ENCODE measurements at regions not wholly inside any gene's neighbourhood (a gene's known extent, or its start where the extent isn't known, plus 50 kb on each side); places are given as distances from the start of the nearest gene placed in this dataset.
A peak's percentile ranks its signal among the peaks of the same experiment; 100 is the strongest.
"Not testable (repeated sequence)": the region's sequence is repeated elsewhere in the genome, so short reads cannot be mapped to it uniquely, and the experiment has no call there.

DNA sequence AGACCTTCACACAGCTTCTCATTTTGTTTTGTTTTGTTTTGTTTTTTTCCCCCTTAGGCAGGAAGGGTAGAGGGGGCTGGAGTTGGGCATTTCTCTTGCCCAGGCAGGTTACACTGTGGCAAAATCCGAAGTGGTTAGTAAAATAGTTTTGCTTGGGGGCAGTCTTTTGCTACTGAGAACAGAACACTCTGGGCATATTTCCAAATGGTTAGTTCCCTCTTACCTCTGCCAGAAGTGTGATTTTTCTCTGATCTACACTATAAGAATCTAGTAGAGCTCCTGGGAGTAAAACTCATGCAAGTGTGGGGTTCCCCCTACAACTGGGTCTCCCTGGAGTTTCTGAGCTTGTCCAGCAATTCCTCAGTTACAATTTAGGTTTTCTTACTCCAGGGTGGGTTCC, 61.7 kb downstream of the NPS start:
- no peak for DNase-seq

DNA sequence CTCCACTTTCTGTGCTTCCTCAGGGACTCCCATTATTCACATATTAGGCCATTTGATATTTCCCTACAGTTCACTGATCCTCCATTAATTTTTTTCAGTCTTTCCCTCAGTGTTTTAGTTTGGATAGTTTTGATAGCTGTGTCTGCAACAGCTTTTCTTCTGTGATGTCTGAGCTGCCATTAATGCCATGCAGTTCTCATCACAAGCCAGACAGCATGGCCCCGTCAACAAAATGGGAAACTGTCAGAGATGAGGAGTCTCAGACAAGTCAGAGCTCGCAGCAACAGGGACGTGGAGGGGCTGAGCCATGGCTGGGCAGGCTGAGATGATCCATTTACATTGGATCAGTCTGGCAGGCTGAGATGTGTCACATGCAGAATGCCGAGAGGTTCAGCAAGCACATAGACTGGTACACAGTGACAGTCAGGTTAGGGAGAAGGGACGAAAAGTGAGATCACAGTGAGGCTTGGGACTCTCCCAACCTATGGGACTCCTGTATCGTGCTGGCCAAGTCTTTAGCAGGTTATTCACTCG, 65.4 kb downstream of the NPS start:
- DNase-seq = no peak

DNA sequence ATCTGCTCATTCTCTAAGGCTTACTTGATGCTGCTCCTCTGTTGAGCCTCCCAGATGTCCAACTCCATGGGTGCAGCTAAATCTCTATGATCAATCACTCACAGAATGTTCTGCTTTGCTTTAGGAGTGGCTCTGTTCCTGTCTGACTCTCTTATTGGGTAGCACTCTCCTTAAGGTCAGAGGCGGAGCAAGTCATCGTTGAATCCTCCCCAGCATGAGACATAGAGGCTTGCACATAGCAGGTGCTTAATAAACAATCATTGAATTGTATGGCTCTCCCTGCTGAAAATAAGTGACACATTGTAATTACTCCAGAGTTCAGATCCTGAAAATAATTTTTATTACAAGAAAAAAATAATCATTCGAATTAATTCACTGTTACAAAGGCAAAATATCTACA, 69.7 kb downstream of the NPS start:
- no peak for DNase-seq

GRCh38 chr10:127619546-127620325, 70.6 kb downstream of the NPS start:
- peak; percentile 75 for DNase-seq

DNA sequence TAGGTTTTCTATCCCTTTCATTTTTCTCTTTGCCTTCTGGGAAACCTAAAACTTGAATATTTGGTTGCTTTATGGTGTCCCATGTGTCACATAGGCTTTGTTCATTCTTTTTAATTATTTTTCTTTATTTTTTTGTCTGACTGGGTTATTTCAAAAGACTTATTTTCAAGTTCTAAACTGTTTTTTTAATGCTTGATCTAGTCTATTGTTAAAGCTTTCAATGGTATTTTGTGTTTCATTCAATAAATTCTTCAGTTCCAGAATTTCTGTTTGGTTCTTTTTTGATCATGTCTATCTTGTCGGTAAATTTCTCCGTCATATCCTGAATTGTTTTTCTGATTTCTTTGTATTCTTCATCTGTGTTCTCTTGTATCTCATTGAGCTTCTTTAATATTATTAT, 86.8 kb downstream of the NPS start:
- DNase-seq = no peak

DNA sequence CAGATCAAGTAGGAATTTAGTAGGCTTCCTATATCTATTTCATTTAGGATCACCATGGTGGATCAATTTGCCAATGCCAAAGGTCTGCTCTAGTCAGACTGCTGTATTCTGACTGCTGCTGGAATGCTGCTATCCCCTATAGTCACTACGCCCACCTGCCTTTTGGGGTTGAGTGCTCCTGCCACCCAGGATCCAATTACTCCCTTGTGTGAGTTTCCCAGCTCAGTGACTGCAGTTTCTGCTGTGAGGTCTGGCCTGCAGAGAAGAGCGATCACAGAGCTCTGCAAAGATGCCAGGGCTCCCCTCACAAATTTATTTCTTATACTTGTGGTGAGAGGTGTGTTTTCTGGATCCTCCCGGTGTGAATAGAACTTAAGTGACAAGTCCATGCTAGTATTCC, 88.1 kb upstream of the FOXI2 start:
- no peak for DNase-seq

DNA sequence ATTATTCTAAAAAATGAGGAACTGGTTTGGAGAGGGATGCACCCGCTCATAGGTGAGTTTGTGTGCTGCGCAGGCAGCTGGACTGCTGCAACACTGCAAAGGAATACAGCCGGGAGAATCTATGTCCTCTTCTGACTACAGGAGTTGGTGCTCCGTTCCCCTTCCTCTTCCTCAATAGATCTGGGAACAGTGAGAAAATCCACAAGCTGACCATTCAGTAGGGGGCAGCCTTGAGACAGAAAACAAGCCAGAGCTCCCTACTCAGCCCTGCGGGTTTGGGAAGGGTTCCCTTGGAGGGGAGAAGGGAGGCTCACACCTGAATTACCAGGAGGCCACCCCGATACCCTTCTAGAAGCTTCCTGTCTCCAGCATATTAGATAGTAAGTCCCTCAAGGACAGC, 87.3 kb upstream of the FOXI2 start:
- no peak for DNase-seq

DNA sequence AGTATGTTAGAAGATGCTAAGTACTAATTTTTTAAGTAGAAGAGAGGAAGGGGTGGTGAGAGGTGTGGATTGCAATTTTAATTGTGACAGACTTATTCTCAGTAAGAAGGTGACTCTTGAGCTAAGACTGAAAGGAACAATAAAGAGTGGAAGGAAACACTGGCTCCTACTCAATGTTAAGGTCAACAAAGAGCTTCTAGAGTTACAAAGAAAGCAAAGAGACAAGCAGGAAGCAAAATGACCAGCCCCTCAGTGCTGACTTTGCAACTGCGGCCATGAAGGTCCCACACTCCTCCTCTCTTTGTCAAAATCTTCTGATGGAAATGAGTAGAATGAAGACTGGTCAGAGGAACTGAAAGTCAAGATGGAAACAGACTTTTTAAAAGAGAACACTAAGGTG, 79.9 kb upstream of the FOXI2 start:
- no peak for DNase-seq

DNA sequence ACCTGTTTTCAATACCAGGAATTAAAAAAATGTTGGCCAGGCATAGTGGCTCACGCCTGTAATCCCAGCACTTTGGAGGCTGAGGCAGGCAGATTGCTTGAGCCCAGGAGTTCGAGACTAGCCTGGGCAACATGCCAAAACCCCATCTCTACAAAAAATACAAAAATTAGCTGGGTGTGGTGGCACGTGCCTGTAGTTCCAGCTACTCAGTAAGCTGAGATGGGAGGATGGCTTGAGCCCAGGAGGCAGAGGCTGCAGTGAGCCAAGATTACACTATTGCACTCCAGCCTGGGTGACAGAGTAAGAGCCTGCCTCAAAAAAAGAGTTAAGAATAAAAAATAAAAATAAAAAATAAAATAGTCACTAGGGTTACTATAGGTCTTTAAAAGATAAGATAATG, 60.6 kb upstream of the FOXI2 start:
- not testable (repeated sequence) for DNase-seq

GRCh38 chr10:127678091-127678490, 58.9 kb upstream of the FOXI2 start:
- DNase-seq = no peak

DNA sequence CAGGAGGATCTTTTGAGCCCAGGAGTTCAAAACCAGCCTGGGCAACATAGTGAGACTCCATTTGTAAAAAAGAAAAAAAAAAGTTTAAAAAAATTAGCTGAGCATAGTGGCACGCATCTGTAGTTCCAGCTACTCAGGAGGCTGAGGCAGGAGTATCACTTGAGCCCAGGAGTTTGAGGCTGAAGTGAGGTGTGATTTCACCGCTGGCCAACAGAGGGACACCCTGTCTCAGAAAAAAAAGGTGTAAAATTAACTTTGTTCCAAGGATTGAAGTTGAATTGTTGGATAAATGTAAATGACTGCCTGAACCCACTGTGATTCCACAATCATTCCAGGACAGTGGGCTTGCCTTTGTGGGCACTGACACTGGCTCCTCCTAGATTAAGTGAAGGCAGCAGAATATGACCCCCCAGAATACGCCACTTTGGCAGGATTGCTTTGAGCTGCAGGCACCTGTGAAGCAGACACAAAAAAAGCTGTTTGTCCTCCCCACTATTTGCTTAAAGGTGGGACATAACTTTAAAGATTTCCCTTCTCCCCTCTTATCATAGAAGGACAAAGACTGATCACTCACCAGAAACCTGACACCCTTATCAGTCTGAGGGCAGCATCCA, 57.2 kb upstream of the FOXI2 start:
- no peak for DNase-seq

Measured in occipital lobe (tissue), 1 donor.